ENCODE measurements at regions not wholly inside any gene's neighbourhood (a gene's known extent, or its start where the extent isn't known, plus 50 kb on each side); places are given as distances from the start of the nearest gene placed in this dataset.

DNA sequence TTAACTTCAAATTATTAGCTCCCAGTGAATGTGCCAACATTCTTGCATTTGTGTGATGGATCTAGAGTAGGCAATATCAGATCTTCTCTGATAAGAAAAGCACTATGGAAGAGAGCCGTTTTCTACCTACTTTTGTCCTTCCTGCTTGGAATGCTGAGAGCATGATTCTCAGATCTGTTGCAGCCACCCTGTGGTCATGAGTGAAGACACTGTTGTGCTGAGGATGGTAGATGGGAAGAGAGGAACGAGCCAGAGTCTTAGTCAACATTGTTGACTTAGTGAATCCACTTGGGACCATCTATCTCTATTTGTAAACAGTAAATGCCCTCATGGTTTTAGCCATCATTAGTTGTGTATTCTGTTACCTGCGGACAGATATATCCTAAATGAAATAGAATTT, 202.6 kb downstream of the CD109 start:
- TF ChIP-seq, protein P1, sequence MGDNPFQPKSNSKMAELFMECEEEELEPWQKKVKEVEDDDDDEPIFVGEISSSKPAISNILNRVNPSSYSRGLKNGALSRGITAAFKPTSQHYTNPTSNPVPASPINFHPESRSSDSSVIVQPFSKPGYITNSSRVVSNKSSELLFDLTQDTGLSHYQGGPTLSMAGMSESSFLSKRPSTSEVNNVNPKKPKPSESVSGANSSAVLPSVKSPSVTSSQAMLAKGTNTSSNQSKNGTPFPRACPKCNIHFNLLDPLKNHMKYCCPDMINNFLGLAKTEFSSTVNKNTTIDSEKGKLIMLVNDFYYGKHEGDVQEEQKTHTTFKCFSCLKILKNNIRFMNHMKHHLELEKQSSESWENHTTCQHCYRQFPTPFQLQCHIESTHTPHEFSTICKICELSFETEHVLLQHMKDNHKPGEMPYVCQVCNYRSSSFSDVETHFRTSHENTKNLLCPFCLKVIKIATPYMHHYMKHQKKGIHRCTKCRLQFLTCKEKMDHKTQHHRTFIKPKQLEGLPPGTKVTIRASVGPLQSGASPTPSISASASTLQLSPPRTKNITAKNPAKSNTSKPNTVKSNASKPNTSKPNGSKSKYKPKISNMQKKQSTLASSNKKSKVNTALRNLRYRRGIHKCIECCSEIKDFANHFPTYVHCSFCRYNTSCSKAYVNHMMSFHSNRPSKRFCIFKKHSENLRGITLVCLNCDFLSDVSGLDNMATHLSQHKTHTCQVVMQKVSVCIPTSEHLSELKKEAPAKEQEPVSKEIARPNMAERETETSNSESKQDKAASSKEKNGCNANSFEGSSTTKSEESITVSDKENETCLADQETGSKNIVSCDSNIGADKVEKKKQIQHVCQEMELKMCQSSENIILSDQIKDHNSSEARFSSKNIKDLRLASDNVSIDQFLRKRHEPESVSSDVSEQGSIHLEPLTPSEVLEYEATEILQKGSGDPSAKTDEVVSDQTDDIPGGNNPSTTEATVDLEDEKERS (CRISPR knock-in tag; IDR thresholded peaks at IDR 0.05), result no peak
- TF ChIP-seq, protein P2, sequence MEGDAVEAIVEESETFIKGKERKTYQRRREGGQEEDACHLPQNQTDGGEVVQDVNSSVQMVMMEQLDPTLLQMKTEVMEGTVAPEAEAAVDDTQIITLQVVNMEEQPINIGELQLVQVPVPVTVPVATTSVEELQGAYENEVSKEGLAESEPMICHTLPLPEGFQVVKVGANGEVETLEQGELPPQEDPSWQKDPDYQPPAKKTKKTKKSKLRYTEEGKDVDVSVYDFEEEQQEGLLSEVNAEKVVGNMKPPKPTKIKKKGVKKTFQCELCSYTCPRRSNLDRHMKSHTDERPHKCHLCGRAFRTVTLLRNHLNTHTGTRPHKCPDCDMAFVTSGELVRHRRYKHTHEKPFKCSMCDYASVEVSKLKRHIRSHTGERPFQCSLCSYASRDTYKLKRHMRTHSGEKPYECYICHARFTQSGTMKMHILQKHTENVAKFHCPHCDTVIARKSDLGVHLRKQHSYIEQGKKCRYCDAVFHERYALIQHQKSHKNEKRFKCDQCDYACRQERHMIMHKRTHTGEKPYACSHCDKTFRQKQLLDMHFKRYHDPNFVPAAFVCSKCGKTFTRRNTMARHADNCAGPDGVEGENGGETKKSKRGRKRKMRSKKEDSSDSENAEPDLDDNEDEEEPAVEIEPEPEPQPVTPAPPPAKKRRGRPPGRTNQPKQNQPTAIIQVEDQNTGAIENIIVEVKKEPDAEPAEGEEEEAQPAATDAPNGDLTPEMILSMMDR (CRISPR knock-in tag; IDR thresholded peaks at IDR 0.05), result 0 out of 2 replicates have a peak, but pooled peaks have one; percentile 15
- TF ChIP-seq POGZ (CRISPR knock-in tag; IDR thresholded peaks at IDR 0.05) (no peak), ZNF546 (CRISPR knock-in tag; conservative IDR thresholded peaks at IDR 0.05) (no peak), ZFP41 (CRISPR knock-in tag; IDR thresholded peaks at IDR 0.05; ENCODE audit: borderline replicate concordance) (no peak), ELF3 (CRISPR knock-in tag; IDR thresholded peaks at IDR 0.05) (no peak), EZH2 (conservative IDR thresholded peaks at IDR 0.05; ENCODE audit: low read depth, low read length) (no peak), NFIC (IDR thresholded peaks at IDR 0.05; ENCODE audit: low read length) (no peak)
- TF ChIP-seq, protein P3, sequence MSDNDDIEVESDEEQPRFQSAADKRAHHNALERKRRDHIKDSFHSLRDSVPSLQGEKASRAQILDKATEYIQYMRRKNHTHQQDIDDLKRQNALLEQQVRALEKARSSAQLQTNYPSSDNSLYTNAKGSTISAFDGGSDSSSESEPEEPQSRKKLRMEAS (IDR thresholded peaks at IDR 0.05), result no peak
- TF ChIP-seq, protein P4, sequence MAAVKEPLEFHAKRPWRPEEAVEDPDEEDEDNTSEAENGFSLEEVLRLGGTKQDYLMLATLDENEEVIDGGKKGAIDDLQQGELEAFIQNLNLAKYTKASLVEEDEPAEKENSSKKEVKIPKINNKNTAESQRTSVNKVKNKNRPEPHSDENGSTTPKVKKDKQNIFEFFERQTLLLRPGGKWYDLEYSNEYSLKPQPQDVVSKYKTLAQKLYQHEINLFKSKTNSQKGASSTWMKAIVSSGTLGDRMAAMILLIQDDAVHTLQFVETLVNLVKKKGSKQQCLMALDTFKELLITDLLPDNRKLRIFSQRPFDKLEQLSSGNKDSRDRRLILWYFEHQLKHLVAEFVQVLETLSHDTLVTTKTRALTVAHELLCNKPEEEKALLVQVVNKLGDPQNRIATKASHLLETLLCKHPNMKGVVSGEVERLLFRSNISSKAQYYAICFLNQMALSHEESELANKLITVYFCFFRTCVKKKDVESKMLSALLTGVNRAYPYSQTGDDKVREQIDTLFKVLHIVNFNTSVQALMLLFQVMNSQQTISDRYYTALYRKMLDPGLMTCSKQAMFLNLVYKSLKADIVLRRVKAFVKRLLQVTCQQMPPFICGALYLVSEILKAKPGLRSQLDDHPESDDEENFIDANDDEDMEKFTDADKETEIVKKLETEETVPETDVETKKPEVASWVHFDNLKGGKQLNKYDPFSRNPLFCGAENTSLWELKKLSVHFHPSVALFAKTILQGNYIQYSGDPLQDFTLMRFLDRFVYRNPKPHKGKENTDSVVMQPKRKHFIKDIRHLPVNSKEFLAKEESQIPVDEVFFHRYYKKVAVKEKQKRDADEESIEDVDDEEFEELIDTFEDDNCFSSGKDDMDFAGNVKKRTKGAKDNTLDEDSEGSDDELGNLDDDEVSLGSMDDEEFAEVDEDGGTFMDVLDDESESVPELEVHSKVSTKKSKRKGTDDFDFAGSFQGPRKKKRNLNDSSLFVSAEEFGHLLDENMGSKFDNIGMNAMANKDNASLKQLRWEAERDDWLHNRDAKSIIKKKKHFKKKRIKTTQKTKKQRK (IDR thresholded peaks at IDR 0.05; ENCODE audit: low read length), result no peak
- TF ChIP-seq, protein P5, sequence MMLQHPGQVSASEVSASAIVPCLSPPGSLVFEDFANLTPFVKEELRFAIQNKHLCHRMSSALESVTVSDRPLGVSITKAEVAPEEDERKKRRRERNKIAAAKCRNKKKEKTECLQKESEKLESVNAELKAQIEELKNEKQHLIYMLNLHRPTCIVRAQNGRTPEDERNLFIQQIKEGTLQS (CRISPR knock-in tag; IDR thresholded peaks at IDR 0.05), result no peak
- TF ChIP-seq, protein P6, sequence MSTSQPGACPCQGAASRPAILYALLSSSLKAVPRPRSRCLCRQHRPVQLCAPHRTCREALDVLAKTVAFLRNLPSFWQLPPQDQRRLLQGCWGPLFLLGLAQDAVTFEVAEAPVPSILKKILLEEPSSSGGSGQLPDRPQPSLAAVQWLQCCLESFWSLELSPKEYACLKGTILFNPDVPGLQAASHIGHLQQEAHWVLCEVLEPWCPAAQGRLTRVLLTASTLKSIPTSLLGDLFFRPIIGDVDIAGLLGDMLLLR (CRISPR knock-in tag; IDR thresholded peaks at IDR 0.05), result no peak

All from HepG2 (cell line).